Parathyroid adenoma (tissue), 2 donors: ENCODE measurements at regions not wholly inside any gene's neighbourhood (a gene's known extent, or its start where the extent isn't known, plus 50 kb on each side); places are given as distances from the start of the nearest gene placed in this dataset.

Experiments used
- H2AFZ ChIP-seq: fragments of 300-600 bp; sonication (generic); one replicate; pipeline ENCODE4 v1.7.0; 2017; ENCODE audit warnings: antibody characterized with exemption, mild to moderate bottlenecking
- H3K27ac ChIP-seq: fragments of 300-600 bp; sonication (generic); one replicate; pipeline ENCODE4 v1.7.0; 2017
- H3K27me3 ChIP-seq: fragments of 300-600 bp; sonication (generic); one replicate; pipeline ENCODE4 v1.7.0; 2017; ENCODE audit warnings: low read length; ENCODE audit not compliant: control insufficient read depth, insufficient read depth
- H3K36me3 ChIP-seq: fragments of 300-600 bp; sonication (generic); one replicate; pipeline ENCODE4 v1.7.0; 2017; ENCODE audit warnings: low read length; ENCODE audit not compliant: control insufficient read depth, insufficient read depth
- H3K4me1 ChIP-seq: fragments of 300-600 bp; sonication (generic); one replicate; pipeline ENCODE4 v1.7.0; 2017; ENCODE audit warnings: control low read depth
- H3K4me2 ChIP-seq: fragments of 300-600 bp; sonication (generic); one replicate; pipeline ENCODE4 v1.7.0; 2017; ENCODE audit warnings: low read length
- H3K4me3 ChIP-seq: fragments of 300-600 bp; sonication (generic); one replicate; pipeline ENCODE4 v1.7.0; 2017; ENCODE audit warnings: low read depth, low read length
- H3K79me2 ChIP-seq: fragments of 300-600 bp; sonication (generic); one replicate; pipeline ENCODE4 v1.7.0; 2017; ENCODE audit warnings: control low read depth
- H3K9ac ChIP-seq: fragments of 300-600 bp; sonication (generic); one replicate; pipeline ENCODE4 v1.7.0; 2017; ENCODE audit warnings: mild to moderate bottlenecking
- H3K9me3 ChIP-seq: fragments of 300-600 bp; sonication (generic); one replicate; pipeline ENCODE4 v1.7.0; 2017; ENCODE audit warnings: low read length; ENCODE audit not compliant: control insufficient read depth
- CTCF ChIP-seq: fragments of 300-600 bp; sonication (generic); IDR thresholded peaks from one replicate; pipeline ENCODE4 v1.7.0; 2017; ENCODE audit warnings: antibody characterized with exemption, mild to moderate bottlenecking
- donor health status: primary hyperparathyroidism.

- Histone ChIP-seq H3K27ac (no peak overlapping the region), H3K36me3 (no peaks in the 10 kb centered on the region), H3K4me2 (no peak overlapping the region), H3K4me3 (no peak overlapping the region), H3K79me2 (no peaks in the 10 kb centered on the region), H3K9ac (no peak overlapping the region), H2AFZ (no peak overlapping the region), H3K4me1 (no peaks in the 10 kb centered on the region), H3K27me3 (no peaks in the 10 kb centered on the region), H3K9me3 (no peaks in the 10 kb centered on the region)
- TF ChIP-seq CTCF, result no peak
Observed at GRCh38 chr4:100879471-100879870, 361.6 kb upstream of the EMCN start.

- Histone ChIP-seq H3K27me3 (no peaks in the 10 kb centered on the region), H3K27ac (no peak overlapping the region)
Observed at GRCh38 chr4:100876546-100876945, 358.7 kb upstream of the EMCN start.

GRCh38 chr4:100875296-100876068 lies 357.7 kb upstream of the EMCN start:
- no peak overlapping the region for H3K27ac ChIP-seq
- no peaks in the 10 kb centered on the region for H3K36me3 ChIP-seq
- H3K9me3 ChIP-seq, result no peaks in the 10 kb centered on the region
- H3K79me2 ChIP-seq, result no peaks in the 10 kb centered on the region
- no peak overlapping the region for H3K4me2 ChIP-seq
- no peak overlapping the region for H2AFZ ChIP-seq
- no peaks in the 10 kb centered on the region for H3K4me1 ChIP-seq
- H3K27me3 ChIP-seq, result no peaks in the 10 kb centered on the region
- no peak overlapping the region for H3K4me3 ChIP-seq
- no peak for TF ChIP-seq CTCF
- H3K9ac ChIP-seq, result no peak overlapping the region

More at GRCh38 chr4:100876546-100876945, 358.7 kb upstream of the EMCN start:
- Histone ChIP-seq H3K36me3 (no peaks in the 10 kb centered on the region), H3K4me2 (no peak overlapping the region), H3K79me2 (no peaks in the 10 kb centered on the region), H3K9ac (no peak overlapping the region), H3K9me3 (no peaks in the 10 kb centered on the region), H3K4me1 (no peaks in the 10 kb centered on the region), H2AFZ (no peak overlapping the region), H3K4me3 (no peak overlapping the region)
- TF ChIP-seq CTCF, result no peak

- Histone ChIP-seq H3K4me1 (no peaks in the 10 kb centered on the region), H3K4me2 (no peak overlapping the region), H3K27me3 (no peaks in the 10 kb centered on the region), H3K79me2 (no peaks in the 10 kb centered on the region), H3K27ac (no peak overlapping the region), H2AFZ (no peak overlapping the region), H3K4me3 (no peak overlapping the region), H3K9ac (no peak overlapping the region), H3K36me3 (no peaks in the 10 kb centered on the region), H3K9me3 (no peaks in the 10 kb centered on the region)
- no peak for TF ChIP-seq CTCF
Observed at GRCh38 chr4:100872811-100873210, 355.0 kb upstream of the EMCN start.
